ENCODE measurements at regions not wholly inside any gene's neighbourhood (a gene's known extent, or its start where the extent isn't known, plus 50 kb on each side); places are given as distances from the start of the nearest gene placed in this dataset.

- no peak for TF ChIP-seq CTCF (IDR thresholded peaks at IDR 0.05)
- H3K27me3 Mint-ChIP-seq (ENCODE audit: unreplicated experiment): no peaks in the 10 kb centered on the region
- H3K36me3 Mint-ChIP-seq (ENCODE audit: unreplicated experiment): no peaks in the 10 kb centered on the region
- no peak for DNase-seq (ENCODE audit: extremely low spot score, unreplicated experiment)
- H3K9me3 Mint-ChIP-seq (ENCODE audit: unreplicated experiment): no peaks in the 10 kb centered on the region
- peaks cover 46% of the 10 kb centered on the region for H3K4me1 Mint-ChIP-seq (ENCODE audit: unreplicated experiment)
- H3K27ac Mint-ChIP-seq (ENCODE audit: unreplicated experiment): no peak overlapping the region
- H3K4me3 Mint-ChIP-seq (ENCODE audit: unreplicated experiment): no peak overlapping the region
Observed at GRCh38 chr21:38995731-38996130, 187.5 kb downstream of the PSMG1 start.

GRCh38 chr21:38995071-38995669 lies 188.1 kb downstream of the PSMG1 start:
- Mint-ChIP-seq H3K9me3 (ENCODE audit: unreplicated experiment) (no peaks in the 10 kb centered on the region), H3K36me3 (ENCODE audit: unreplicated experiment) (no peaks in the 10 kb centered on the region), H3K27ac (ENCODE audit: unreplicated experiment) (no peak overlapping the region), H3K4me3 (ENCODE audit: unreplicated experiment) (no peak overlapping the region), H3K27me3 (ENCODE audit: unreplicated experiment) (no peaks in the 10 kb centered on the region), H3K4me1 (ENCODE audit: unreplicated experiment) (peaks cover 52% of the 10 kb centered on the region)
- no peak for DNase-seq (ENCODE audit: extremely low spot score, unreplicated experiment)
- no peak for TF ChIP-seq CTCF (IDR thresholded peaks at IDR 0.05)

- Mint-ChIP-seq H3K4me3 (ENCODE audit: unreplicated experiment) (no peak overlapping the region), H3K36me3 (ENCODE audit: unreplicated experiment) (no peaks in the 10 kb centered on the region), H3K27ac (ENCODE audit: unreplicated experiment) (peak overlapping the region; percentile 78), H3K4me1 (ENCODE audit: unreplicated experiment) (peaks cover 61% of the 10 kb centered on the region), H3K9me3 (ENCODE audit: unreplicated experiment) (no peaks in the 10 kb centered on the region), H3K27me3 (ENCODE audit: unreplicated experiment) (peaks cover 5% of the 10 kb centered on the region)
- DNase-seq (ENCODE audit: extremely low spot score, unreplicated experiment): no peak
- no peak for TF ChIP-seq CTCF (IDR thresholded peaks at IDR 0.05)
Observed at GRCh38 chr21:38994042-38994441, 188.3 kb downstream of the ETS2 start.

- no peak for DNase-seq (ENCODE audit: extremely low spot score, unreplicated experiment)
- H3K36me3 Mint-ChIP-seq (ENCODE audit: unreplicated experiment): no peaks in the 10 kb centered on the region
- H3K27me3 Mint-ChIP-seq (ENCODE audit: unreplicated experiment): peaks cover 8% of the 10 kb centered on the region
Observed at GRCh38 chr21:38993561-38993960, 187.8 kb downstream of the ETS2 start.

GRCh38 chr21:38992737-38993136 lies 187.0 kb downstream of the ETS2 start:
- H3K27ac Mint-ChIP-seq (ENCODE audit: unreplicated experiment): peak overlapping the region; percentile 38
- H3K27me3 Mint-ChIP-seq (ENCODE audit: unreplicated experiment): peaks cover 8% of the 10 kb centered on the region
- no peak for TF ChIP-seq CTCF (IDR thresholded peaks at IDR 0.05)
- H3K4me1 Mint-ChIP-seq (ENCODE audit: unreplicated experiment): peaks cover 64% of the 10 kb centered on the region
- DNase-seq (ENCODE audit: extremely low spot score, unreplicated experiment): no peak
- no peaks in the 10 kb centered on the region for H3K9me3 Mint-ChIP-seq (ENCODE audit: unreplicated experiment)
- H3K4me3 Mint-ChIP-seq (ENCODE audit: unreplicated experiment): no peak overlapping the region
- no peaks in the 10 kb centered on the region for H3K36me3 Mint-ChIP-seq (ENCODE audit: unreplicated experiment)

More at GRCh38 chr21:38993561-38993960, 187.8 kb downstream of the ETS2 start:
- Mint-ChIP-seq H3K27ac (ENCODE audit: unreplicated experiment) (peak overlapping the region; percentile 78), H3K9me3 (ENCODE audit: unreplicated experiment) (no peaks in the 10 kb centered on the region), H3K4me3 (ENCODE audit: unreplicated experiment) (no peak overlapping the region), H3K4me1 (ENCODE audit: unreplicated experiment) (peaks cover 64% of the 10 kb centered on the region)
- TF ChIP-seq CTCF (IDR thresholded peaks at IDR 0.05): no peak

All from osteocyte (in vitro differentiated cells).